Kidney (tissue), 13 donors: ENCODE measurements at regions not wholly inside any gene's neighbourhood (a gene's known extent, or its start where the extent isn't known, plus 50 kb on each side); places are given as distances from the start of the nearest gene placed in this dataset.

Experiments
- DNase-seq, 5 donors: peaks; one replicate each; pipeline ENCODE4 v3.0.0-alpha.2; 2013 to 2020
- FAIRE-seq: peaks from 2 replicates; lab custom pipeline; 2012; peaks lifted over from hg19 to GRCh38; lab: Jason Lieb, UNC
- H3K27ac ChIP-seq, 2 donors: one replicate each; pipeline ENCODE4 v1.7.0; 2013; ENCODE audit warnings: low read depth in 2 of 2, low read length in 2 of 2, inconsistent platforms in 1 of 2
- H3K27me3 ChIP-seq: one replicate; pipeline ENCODE4 v1.7.1; 2013; ENCODE audit warnings: low read length, inconsistent platforms; ENCODE audit not compliant: control insufficient read depth, insufficient read depth
- H3K36me3 ChIP-seq, 3 donors: one replicate each; pipeline versions ENCODE4 v1.7.0 to v1.7.1; 2013; ENCODE audit warnings: low read length in 3 of 3, control low read depth in 1 of 3, inconsistent platforms in 1 of 3; ENCODE audit not compliant: insufficient read depth in 3 of 3, control insufficient read depth in 2 of 3
- H3K4me1 ChIP-seq, 3 donors: one replicate each; pipeline versions ENCODE4 v1.7.0 to v1.7.1; 2013; ENCODE audit warnings: low read length in 3 of 3, inconsistent platforms in 1 of 3, low read depth in 1 of 3; ENCODE audit not compliant: control insufficient read depth in 2 of 3, insufficient read depth in 2 of 3
- H3K4me3 ChIP-seq, 3 donors: one replicate each; pipeline versions ENCODE4 v1.7.0 to v1.8.1; 2013; ENCODE audit warnings: low read length in 3 of 3, control low read depth in 1 of 3, inconsistent platforms in 1 of 3
- H3K9ac ChIP-seq, 3 donors: one replicate each; pipeline versions ENCODE4 v1.7.0 to v1.7.1; 2013; ENCODE audit warnings: low read length in 3 of 3, control low read depth in 1 of 3, inconsistent platforms in 1 of 3
- H3K9me3 ChIP-seq, 3 donors: one replicate each; pipeline versions ENCODE4 v1.7.0 to v1.7.1; 2013; ENCODE audit warnings: low read length in 3 of 3, control low read depth in 1 of 3, inconsistent platforms in 1 of 3; ENCODE audit not compliant: control insufficient read depth in 2 of 3, insufficient read depth in 1 of 3
- intact Hi-C: fragments of 100-400 bp; cut with DNase I; formaldehyde crosslinking; loops from one replicate; pipeline ENCODE4 v1.11.1; 2022
- TF ChIP-seq, protein P1 (sequence below): IDR thresholded peaks from 3 replicates; pipeline ENCODE4 v1.5.1; 2012; ENCODE audit warnings: mild to moderate bottlenecking, moderate library complexity, borderline replicate concordance; ENCODE audit not compliant: insufficient read depth; ENCODE audit errors: extremely low read depth
- donor health status: control.
- donor health status: control.
- donor health status: control.
- donor health status: control.
- donor health status: control.
- donor health status: DM: yes; HTN: yes; CAD: no.
- donor health status: Normal renal cell carcinoma (clear cell type).

GRCh38 chr18:56326336-56327072, 311.9 kb downstream of the TXNL1 start:
- Histone ChIP-seq H3K27me3 (no peaks in the 10 kb centered on the region), H3K9ac (no peak overlapping the region), H3K4me1 (peaks cover 0 to 2% (median 0%) of the 10 kb centered on the region in 3 donors), H3K36me3 (no peaks in the 10 kb centered on the region), H3K4me3 (no peak overlapping the region), H3K27ac (no peak overlapping the region), H3K9me3 (no peaks in the 10 kb centered on the region)
- TF ChIP-seq, protein P1, sequence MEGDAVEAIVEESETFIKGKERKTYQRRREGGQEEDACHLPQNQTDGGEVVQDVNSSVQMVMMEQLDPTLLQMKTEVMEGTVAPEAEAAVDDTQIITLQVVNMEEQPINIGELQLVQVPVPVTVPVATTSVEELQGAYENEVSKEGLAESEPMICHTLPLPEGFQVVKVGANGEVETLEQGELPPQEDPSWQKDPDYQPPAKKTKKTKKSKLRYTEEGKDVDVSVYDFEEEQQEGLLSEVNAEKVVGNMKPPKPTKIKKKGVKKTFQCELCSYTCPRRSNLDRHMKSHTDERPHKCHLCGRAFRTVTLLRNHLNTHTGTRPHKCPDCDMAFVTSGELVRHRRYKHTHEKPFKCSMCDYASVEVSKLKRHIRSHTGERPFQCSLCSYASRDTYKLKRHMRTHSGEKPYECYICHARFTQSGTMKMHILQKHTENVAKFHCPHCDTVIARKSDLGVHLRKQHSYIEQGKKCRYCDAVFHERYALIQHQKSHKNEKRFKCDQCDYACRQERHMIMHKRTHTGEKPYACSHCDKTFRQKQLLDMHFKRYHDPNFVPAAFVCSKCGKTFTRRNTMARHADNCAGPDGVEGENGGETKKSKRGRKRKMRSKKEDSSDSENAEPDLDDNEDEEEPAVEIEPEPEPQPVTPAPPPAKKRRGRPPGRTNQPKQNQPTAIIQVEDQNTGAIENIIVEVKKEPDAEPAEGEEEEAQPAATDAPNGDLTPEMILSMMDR = no peak
- FAIRE-seq = no peak
- no peak for DNase-seq
- intact Hi-C loops = no loop called here

DNA sequence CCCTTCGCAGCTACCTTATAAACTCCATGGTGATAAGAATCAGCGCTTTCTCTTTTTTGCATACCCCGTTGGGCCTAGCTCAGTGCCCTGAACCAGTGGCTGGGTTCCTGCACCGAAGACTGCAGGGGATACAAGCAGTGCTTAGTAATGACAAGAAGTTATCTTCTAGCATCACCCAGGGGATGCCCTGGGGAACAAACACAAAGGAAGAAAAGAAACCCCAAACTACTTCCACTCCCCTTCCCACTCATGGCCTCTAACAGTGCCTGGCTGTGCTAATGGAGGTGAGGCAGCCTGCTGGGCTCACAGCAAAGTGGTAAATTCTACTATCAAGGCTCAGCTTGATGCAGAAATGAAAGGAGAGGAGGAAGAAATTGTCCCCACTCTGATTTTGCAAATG, 314.7 kb downstream of the TXNL1 start:
- FAIRE-seq = no peak
- H3K9me3 ChIP-seq = no peaks in the 10 kb centered on the region
- DNase-seq = no peak

GRCh38 chr18:56322406-56322805, 316.0 kb downstream of the TXNL1 start:
- Histone ChIP-seq H3K9me3 (no peaks in the 10 kb centered on the region), H3K27me3 (no peaks in the 10 kb centered on the region), H3K36me3 (no peaks in the 10 kb centered on the region), H3K9ac (no peak overlapping the region), H3K27ac (no peak overlapping the region), H3K4me3 (no peak overlapping the region), H3K4me1 (peaks cover 0 to 2% (median 0%) of the 10 kb centered on the region in 3 donors)
- intact Hi-C loops = no loop called here
- TF ChIP-seq, protein P1 = no peak
- FAIRE-seq = no peak
- peak in 2 of 5 donors; percentile 14 to 40 for DNase-seq

More for the DNA sequence above, 314.7 kb downstream of the TXNL1 start:
- Histone ChIP-seq H3K4me1 (peaks cover 0 to 2% (median 0%) of the 10 kb centered on the region in 3 donors), H3K4me3 (no peak overlapping the region), H3K27me3 (no peaks in the 10 kb centered on the region), H3K27ac (no peak overlapping the region), H3K9ac (no peak overlapping the region), H3K36me3 (no peaks in the 10 kb centered on the region)
- TF ChIP-seq, protein P1 = no peak
- intact Hi-C loops = no loop called here
